Activated CD8-positive, alpha-beta memory T cell treated with anti-CD3 and anti-CD28 coated beads for 4 hours (primary cell): ENCODE measurements at regions not wholly inside any gene's neighbourhood (a gene's known extent, or its start where the extent isn't known, plus 50 kb on each side); places are given as distances from the start of the nearest gene placed in this dataset.

Source experiments
- DNase-seq, 2 donors: peaks; one replicate each; pipeline ENCODE4 v3.0.0-alpha.2; 2020; ENCODE audit warnings: low read depth in 2 of 2

DNA sequence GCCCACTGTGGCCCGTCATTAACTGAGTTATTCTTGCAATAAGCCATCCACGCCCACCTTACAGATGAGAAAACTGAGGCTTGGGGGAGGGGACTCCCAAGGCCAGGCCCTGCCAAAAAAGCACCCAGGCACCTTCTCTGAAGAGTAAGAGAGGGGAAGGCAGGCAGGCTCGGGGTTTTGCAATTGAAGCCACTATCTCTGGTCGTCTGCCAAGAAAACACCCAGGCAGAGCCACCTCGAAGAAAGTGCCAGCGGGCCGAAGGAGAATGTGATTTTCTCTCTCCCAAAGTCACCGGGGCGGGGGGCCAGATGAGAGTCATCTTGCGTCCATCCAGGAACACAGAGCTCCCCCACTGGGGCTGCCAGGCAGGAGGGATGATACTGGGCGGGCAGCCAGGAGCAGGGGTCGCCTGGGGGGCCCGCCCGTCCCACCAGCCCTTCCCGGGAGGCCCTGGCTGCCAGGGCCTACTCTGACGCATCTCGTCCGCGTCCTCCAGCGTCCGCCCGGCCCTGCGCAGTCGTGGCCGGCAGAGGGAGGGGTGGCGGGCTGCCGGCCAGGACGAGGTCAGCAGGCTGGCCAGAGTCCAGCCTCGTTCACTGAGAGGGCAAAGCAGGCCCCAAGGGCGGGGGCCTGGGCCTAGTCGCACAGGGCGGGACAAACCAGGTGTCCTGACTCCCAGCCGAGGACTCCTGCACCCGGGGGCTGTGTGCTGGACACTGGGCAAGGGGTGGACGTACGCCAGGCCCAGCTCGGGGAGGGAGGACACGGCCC, 74.3 kb downstream of the RFLNA start:
- no peak for DNase-seq

DNA sequence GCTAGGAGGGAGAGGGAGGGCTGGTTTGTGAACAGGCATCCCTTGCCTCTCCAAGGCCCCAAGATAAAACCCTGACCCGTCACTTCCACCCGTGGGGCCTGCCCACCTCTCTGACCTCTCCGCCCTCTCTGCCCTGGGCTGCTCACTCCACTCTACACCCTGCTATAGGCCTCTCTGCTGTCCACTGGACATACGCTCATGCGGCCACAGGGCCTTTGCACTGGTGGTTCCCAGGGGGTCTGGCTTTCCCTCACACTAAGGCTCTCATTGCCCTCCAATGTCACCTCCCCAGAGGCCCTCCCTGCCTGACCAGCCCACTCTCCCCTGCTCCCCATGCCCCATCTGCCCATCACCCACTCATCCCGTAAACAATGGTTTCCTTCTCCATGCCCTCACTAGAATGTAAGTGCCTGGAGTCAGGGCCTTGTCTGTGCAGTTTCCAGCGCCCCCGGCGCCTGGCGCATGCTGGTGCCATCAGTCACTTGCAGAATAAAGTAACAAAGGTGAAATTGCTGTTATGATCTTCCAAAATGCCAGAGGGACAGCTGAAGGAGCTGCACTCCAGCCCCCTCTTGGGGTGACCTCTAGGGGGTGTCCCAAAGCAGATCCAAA, 73.6 kb downstream of the RFLNA start:
- no peak for DNase-seq

DNA sequence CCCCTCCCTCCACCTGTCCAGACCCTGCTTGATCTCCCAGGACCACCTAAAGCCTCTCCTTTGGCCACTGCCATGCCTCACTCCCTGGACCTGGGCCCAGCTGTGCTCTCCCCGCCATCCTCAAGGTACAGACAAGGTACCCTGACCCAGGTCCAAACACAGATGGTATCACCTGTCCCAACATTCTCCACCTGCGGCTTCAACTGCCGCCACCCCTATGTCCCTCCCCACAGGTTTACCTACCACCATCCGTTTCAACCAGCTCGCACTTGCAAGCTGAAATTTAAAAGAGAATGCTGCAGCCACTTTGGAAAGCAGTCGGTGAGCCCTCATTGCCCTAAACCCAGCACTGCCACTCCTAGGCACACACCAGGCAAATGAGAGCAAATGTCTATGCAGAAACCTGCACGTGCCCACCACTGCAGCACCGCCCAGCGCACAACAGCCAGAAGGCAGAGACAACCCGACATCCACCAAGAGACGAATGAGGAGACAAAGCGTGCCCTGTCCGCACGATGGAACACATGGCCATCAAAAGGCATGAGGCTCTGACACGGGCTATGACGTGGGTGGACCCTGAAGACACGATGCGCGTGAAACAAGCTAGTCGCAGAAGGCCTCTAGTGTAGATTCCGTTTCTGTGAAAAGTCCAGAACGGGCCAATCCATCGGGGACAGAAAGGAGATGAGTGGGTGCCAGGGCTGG, 71.0 kb downstream of the RFLNA start:
- no peak for DNase-seq
